Neural cell (in vitro differentiated cells): ENCODE measurements at regions not wholly inside any gene's neighbourhood (a gene's known extent, or its start where the extent isn't known, plus 50 kb on each side); places are given as distances from the start of the nearest gene placed in this dataset.

ENCODE experiments used
- H2AFZ ChIP-seq: fragments of 200-600, 300-800 bp; sonication (generic), shearing (Covaris generic); 2 replicates; pipeline ENCODE4 v1.6.0; 2014; ENCODE audit warnings: low read depth, mild to moderate bottlenecking, antibody characterized with exemption, low read length, moderate library complexity
- H3F3A ChIP-seq: fragments of 200-600 bp; shearing (Covaris generic); 2 replicates; pipeline ENCODE4 v1.6.1; 2016; ENCODE audit warnings: mild to moderate bottlenecking, moderate library complexity, mixed read lengths, antibody characterized with exemption, low read length; ENCODE audit not compliant: insufficient read depth, poor library complexity, severe bottlenecking
- H3K27ac ChIP-seq: fragments of 200-600, 300-800 bp; sonication (generic), shearing (Covaris generic); 2 replicates; pipeline ENCODE4 v1.5.1; 2014; ENCODE audit warnings: mild to moderate bottlenecking, low read length, moderate library complexity
- H3K27me3 ChIP-seq: fragments of 300-800, 200-600 bp; sonication (generic), shearing (Covaris generic); 2 replicates; pipeline ENCODE4 v1.6.0; 2014; ENCODE audit warnings: mild to moderate bottlenecking, low read depth, low read length, moderate library complexity; ENCODE audit not compliant: insufficient read depth
- H3K36me3 ChIP-seq: fragments of 300-800, 200-600 bp; sonication (generic), shearing (Covaris generic); 2 replicates; pipeline ENCODE4 v1.5.1; 2014; ENCODE audit warnings: mild to moderate bottlenecking, antibody characterized with exemption, low read length, moderate library complexity; ENCODE audit not compliant: insufficient read depth
- H3K4me2 ChIP-seq: fragments of 300-800, 200-600 bp; sonication (generic), shearing (Covaris generic); 2 replicates; pipeline ENCODE4 v1.6.0; 2014; ENCODE audit warnings: mild to moderate bottlenecking, low read length
- H3K4me3 ChIP-seq: fragments of 300-800, 200-600 bp; sonication (generic), shearing (Covaris generic); 2 replicates; pipeline ENCODE4 v1.5.1; 2014; ENCODE audit warnings: mild to moderate bottlenecking, low read length, moderate library complexity
- H3K79me2 ChIP-seq: fragments of 200-600 bp; shearing (Covaris generic); replicated peaks from 2 replicates; pipeline ENCODE4 v1.6.0; 2014; ENCODE audit warnings: mild to moderate bottlenecking, low read length, moderate library complexity; ENCODE audit not compliant: insufficient read depth
- H3K9ac ChIP-seq: fragments of 300-800, 200-600 bp; sonication (generic), shearing (Covaris generic); 2 replicates; pipeline ENCODE4 v1.6.1; 2016; ENCODE audit warnings: mild to moderate bottlenecking, low read length, mixed read lengths
- H3K9me2 ChIP-seq: fragments of 200-600 bp; shearing (Covaris generic); 2 replicates; pipeline ENCODE4 v1.6.1; 2016; ENCODE audit warnings: mild to moderate bottlenecking, low read length, mixed read lengths; ENCODE audit not compliant: insufficient read depth
- H3K9me3 ChIP-seq: fragments of 200-600, 300-800 bp; sonication (generic), shearing (Covaris generic); 2 replicates; pipeline ENCODE4 v1.6.1; 2016; ENCODE audit warnings: mild to moderate bottlenecking, mixed run types, low read length, moderate library complexity, mixed read lengths
- H4K20me1 ChIP-seq: fragments of 200-600 bp; shearing (Covaris generic); 2 replicates; pipeline ENCODE4 v1.6.1; 2016; ENCODE audit warnings: mild to moderate bottlenecking, mixed run types; ENCODE audit not compliant: insufficient read depth
- EP300 ChIP-seq: fragments of 450-650 bp; conservative IDR thresholded peaks from 2 replicates; pipeline ENCODE4 v1.6.1; 2014; ENCODE audit warnings: antibody characterized with exemption, mild to moderate bottlenecking, moderate library complexity; ENCODE audit not compliant: poor library complexity, severe bottlenecking
- EZH2 ChIP-seq: fragments of 200-600, 300-800 bp; shearing (Covaris generic), sonication (generic); IDR thresholded peaks from 2 replicates; pipeline ENCODE4 v1.6.1; 2014; ENCODE audit warnings: antibody characterized with exemption, low read length, borderline replicate concordance, mild to moderate bottlenecking; ENCODE audit not compliant: insufficient read depth, poor library complexity, severe bottlenecking
- MXI1 ChIP-seq: fragments of 450-650 bp; conservative IDR thresholded peaks from 2 replicates; pipeline ENCODE4 v1.6.1; 2014; ENCODE audit warnings: antibody characterized with exemption, mild to moderate bottlenecking; ENCODE audit not compliant: poor library complexity, severe bottlenecking
- POLR2AphosphoS5 ChIP-seq: IDR thresholded peaks from 2 replicates; pipeline ENCODE4 v1.6.1; 2012
- RAD21 ChIP-seq: fragments of 450-650 bp; conservative IDR thresholded peaks from 2 replicates; pipeline ENCODE4 v1.6.1; 2014; ENCODE audit warnings: antibody characterized with exemption, mild to moderate bottlenecking, moderate library complexity
- SMC3 ChIP-seq: fragments of 450-650 bp; conservative IDR thresholded peaks from 2 replicates; pipeline ENCODE4 v1.6.1; 2014; ENCODE audit warnings: antibody characterized with exemption, mild to moderate bottlenecking, moderate library complexity; ENCODE audit not compliant: poor library complexity
- TAF1 ChIP-seq: IDR thresholded peaks from 2 replicates; pipeline ENCODE4 v1.6.1; 2012; ENCODE audit warnings: low read depth
- TF ChIP-seq, protein P1 (sequence below): fragments of 450-650 bp; IDR thresholded peaks from 2 replicates; pipeline ENCODE4 v1.5.1; 2014; ENCODE audit warnings: antibody characterized with exemption, mild to moderate bottlenecking, moderate library complexity; ENCODE audit not compliant: poor library complexity, severe bottlenecking
- TF ChIP-seq, protein P2 (sequence below): IDR thresholded peaks from 2 replicates; pipeline ENCODE4 v1.6.1; 2012; ENCODE audit warnings: borderline replicate concordance

DNA sequence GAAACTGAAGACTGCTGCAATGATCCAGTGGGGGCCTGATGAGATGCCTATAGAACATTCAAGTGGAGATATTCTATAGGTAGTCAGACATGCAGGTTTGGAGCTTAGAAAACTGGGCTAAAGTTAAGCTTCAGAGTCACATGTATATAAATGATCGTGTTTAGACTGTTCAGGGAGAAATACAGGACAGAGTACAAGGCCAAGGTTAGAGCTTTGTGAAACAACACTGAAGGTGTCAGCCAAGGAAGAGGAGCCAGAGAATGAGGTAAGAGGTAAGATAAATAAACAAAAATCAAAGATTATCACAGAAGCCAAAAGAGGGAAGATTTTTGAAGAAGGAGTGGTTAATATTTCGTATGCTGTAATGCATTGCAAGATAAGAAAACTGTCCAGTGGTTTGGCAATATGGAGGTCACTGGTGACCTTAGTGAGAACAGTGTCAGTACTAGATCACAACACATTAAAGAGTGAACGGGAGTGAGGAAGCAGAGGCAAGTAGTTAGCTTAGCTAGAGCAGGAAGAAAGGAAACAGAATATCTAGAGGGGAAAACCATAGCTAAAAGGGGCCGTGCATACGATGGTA is 58.0 kb upstream of the KLHL13 start:
- TF ChIP-seq, protein P1, sequence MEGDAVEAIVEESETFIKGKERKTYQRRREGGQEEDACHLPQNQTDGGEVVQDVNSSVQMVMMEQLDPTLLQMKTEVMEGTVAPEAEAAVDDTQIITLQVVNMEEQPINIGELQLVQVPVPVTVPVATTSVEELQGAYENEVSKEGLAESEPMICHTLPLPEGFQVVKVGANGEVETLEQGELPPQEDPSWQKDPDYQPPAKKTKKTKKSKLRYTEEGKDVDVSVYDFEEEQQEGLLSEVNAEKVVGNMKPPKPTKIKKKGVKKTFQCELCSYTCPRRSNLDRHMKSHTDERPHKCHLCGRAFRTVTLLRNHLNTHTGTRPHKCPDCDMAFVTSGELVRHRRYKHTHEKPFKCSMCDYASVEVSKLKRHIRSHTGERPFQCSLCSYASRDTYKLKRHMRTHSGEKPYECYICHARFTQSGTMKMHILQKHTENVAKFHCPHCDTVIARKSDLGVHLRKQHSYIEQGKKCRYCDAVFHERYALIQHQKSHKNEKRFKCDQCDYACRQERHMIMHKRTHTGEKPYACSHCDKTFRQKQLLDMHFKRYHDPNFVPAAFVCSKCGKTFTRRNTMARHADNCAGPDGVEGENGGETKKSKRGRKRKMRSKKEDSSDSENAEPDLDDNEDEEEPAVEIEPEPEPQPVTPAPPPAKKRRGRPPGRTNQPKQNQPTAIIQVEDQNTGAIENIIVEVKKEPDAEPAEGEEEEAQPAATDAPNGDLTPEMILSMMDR: no peak
- TF ChIP-seq EZH2 (no peak), POLR2AphosphoS5 (no peak), SMC3 (no peak), EP300 (no peak), TAF1 (no peak), MXI1 (no peak), RAD21 (no peak)
- TF ChIP-seq, protein P2, sequence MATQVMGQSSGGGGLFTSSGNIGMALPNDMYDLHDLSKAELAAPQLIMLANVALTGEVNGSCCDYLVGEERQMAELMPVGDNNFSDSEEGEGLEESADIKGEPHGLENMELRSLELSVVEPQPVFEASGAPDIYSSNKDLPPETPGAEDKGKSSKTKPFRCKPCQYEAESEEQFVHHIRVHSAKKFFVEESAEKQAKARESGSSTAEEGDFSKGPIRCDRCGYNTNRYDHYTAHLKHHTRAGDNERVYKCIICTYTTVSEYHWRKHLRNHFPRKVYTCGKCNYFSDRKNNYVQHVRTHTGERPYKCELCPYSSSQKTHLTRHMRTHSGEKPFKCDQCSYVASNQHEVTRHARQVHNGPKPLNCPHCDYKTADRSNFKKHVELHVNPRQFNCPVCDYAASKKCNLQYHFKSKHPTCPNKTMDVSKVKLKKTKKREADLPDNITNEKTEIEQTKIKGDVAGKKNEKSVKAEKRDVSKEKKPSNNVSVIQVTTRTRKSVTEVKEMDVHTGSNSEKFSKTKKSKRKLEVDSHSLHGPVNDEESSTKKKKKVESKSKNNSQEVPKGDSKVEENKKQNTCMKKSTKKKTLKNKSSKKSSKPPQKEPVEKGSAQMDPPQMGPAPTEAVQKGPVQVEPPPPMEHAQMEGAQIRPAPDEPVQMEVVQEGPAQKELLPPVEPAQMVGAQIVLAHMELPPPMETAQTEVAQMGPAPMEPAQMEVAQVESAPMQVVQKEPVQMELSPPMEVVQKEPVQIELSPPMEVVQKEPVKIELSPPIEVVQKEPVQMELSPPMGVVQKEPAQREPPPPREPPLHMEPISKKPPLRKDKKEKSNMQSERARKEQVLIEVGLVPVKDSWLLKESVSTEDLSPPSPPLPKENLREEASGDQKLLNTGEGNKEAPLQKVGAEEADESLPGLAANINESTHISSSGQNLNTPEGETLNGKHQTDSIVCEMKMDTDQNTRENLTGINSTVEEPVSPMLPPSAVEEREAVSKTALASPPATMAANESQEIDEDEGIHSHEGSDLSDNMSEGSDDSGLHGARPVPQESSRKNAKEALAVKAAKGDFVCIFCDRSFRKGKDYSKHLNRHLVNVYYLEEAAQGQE: no peak

DNA sequence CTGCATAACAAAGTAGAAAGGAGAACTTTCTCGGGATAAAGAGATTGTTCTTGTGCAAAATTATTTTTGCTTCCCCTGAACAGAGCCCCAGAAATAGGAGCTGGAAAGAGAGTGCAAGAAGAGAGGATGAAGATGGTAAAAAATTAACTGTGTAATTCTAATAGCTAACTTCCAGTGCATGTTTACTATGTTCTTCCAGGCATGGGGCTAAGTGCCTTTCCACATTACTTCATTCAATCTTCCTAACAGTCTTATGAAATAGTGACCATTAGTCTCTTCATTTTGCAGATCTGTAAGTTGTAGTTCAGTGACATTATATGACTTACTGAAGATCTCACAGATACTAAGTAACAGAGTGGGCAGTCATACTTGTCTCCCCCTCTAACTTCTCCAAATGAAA is 61.1 kb upstream of the KLHL13 start:
- H3K9me3 ChIP-seq: no peaks in the 10 kb centered on the region
- no peaks in the 10 kb centered on the region for H3F3A ChIP-seq
- H3K9ac ChIP-seq: no peak overlapping the region
- H3K79me2 ChIP-seq: no peaks in the 10 kb centered on the region
- no peak overlapping the region for H2AFZ ChIP-seq
- H3K4me3 ChIP-seq: no peak overlapping the region
- no peaks in the 10 kb centered on the region for H3K9me2 ChIP-seq
- no peaks in the 10 kb centered on the region for H3K36me3 ChIP-seq
- TF ChIP-seq, protein P1: no peak
- TF ChIP-seq, protein P2: no peak
- TF ChIP-seq EP300: no peak
- no peak for TF ChIP-seq TAF1
- no peak for TF ChIP-seq POLR2AphosphoS5
- no peak for TF ChIP-seq RAD21
- H4K20me1 ChIP-seq: no peaks in the 10 kb centered on the region
- H3K4me2 ChIP-seq: no peak overlapping the region
- no peak overlapping the region for H3K27ac ChIP-seq
- H3K27me3 ChIP-seq: no peaks in the 10 kb centered on the region

More for the DNA sequence above, 58.0 kb upstream of the KLHL13 start:
- H4K20me1 ChIP-seq: no peaks in the 10 kb centered on the region
- no peak overlapping the region for H2AFZ ChIP-seq
- H3K27ac ChIP-seq: no peak overlapping the region
- no peak overlapping the region for H3K4me3 ChIP-seq
- H3K27me3 ChIP-seq: no peaks in the 10 kb centered on the region
- H3K79me2 ChIP-seq: no peaks in the 10 kb centered on the region
- H3K9me2 ChIP-seq: no peaks in the 10 kb centered on the region
- no peak overlapping the region for H3K4me2 ChIP-seq
- no peaks in the 10 kb centered on the region for H3F3A ChIP-seq
- H3K9ac ChIP-seq: no peak overlapping the region
- H3K9me3 ChIP-seq: no peaks in the 10 kb centered on the region
- no peaks in the 10 kb centered on the region for H3K36me3 ChIP-seq
